ENCODE measurements at regions not wholly inside any gene's neighbourhood (a gene's known extent, or its start where the extent isn't known, plus 50 kb on each side); places are given as distances from the start of the nearest gene placed in this dataset.

- TF ChIP-seq POLR2AphosphoS5 (IDR thresholded peaks at IDR 0.05) (no peak), CTCF (IDR thresholded peaks at IDR 0.05) (no peak), POLR2A (IDR thresholded peaks at IDR 0.05) (no peak)
These were observed 1002.7 kb downstream of the CDH18 start for GRCh38 chr5:18985171-18985758.
